ENCODE measurements at regions not wholly inside any gene's neighbourhood (a gene's known extent, or its start where the extent isn't known, plus 50 kb on each side); places are given as distances from the start of the nearest gene placed in this dataset.

- H3K36me3 Mint-ChIP-seq, result no peaks in the 10 kb centered on the region
- no peaks in the 10 kb centered on the region for H3K27me3 ChIP-seq (ENCODE audit: control insufficient read depth in 2 of 2, insufficient read depth in 2 of 2, low read length in 2 of 2)
- no peak overlapping the region for H3K4me3 Mint-ChIP-seq
- H3K27ac ChIP-seq (ENCODE audit: low read depth, low read length), result no peak overlapping the region
- no peaks in the 10 kb centered on the region for H3K36me3 ChIP-seq (ENCODE audit: control insufficient read depth in 2 of 3, insufficient read depth in 3 of 3, low read length in 3 of 3)
- H3K27me3 Mint-ChIP-seq, result peaks cover 0 to 21% (median 11%) of the 10 kb centered on the region in 5 donors
- H3K4me1 ChIP-seq (ENCODE audit: control insufficient read depth in 2 of 2, insufficient read depth in 2 of 2, low read length in 2 of 2), result no peaks in the 10 kb centered on the region
- CTCF ChIA-PET, result no interaction called here
- intact Hi-C loops (cut with micrococcal nuclease), result no loop called here
- H3K27ac Mint-ChIP-seq, result no peak overlapping the region
- DNase-seq (no peak), ATAC-seq (peak; percentile 69)
- no peak overlapping the region for H3K4me3 ChIP-seq (ENCODE audit: low read length)
- H3K4me1 Mint-ChIP-seq, result peaks cover 0 to 9% (median 0%) of the 10 kb centered on the region in 7 donors
- H3K9me3 ChIP-seq (ENCODE audit: control insufficient read depth in 2 of 3, low read length in 3 of 3), result no peaks in the 10 kb centered on the region
- POLR2A ChIA-PET, result no interaction called here
- peaks cover 0 to 10% (median 1%) of the 10 kb centered on the region in 11 donors for H3K9me3 Mint-ChIP-seq
Observed at GRCh38 chr13:47499358-47500150, 501.5 kb downstream of the SUCLA2 start.

- peaks cover 0 to 3% (median 0%) of the 10 kb centered on the region in 7 donors for H3K4me1 Mint-ChIP-seq
- Histone ChIP-seq H3K36me3 (ENCODE audit: control insufficient read depth in 2 of 3, insufficient read depth in 3 of 3, low read length in 3 of 3) (no peaks in the 10 kb centered on the region), H3K27ac (ENCODE audit: low read depth, low read length) (no peak overlapping the region), H3K4me3 (ENCODE audit: low read length) (no peak overlapping the region), H3K27me3 (ENCODE audit: control insufficient read depth in 2 of 2, insufficient read depth in 2 of 2, low read length in 2 of 2) (no peaks in the 10 kb centered on the region), H3K9me3 (ENCODE audit: control insufficient read depth in 2 of 3, low read length in 3 of 3) (no peaks in the 10 kb centered on the region), H3K4me1 (ENCODE audit: control insufficient read depth in 2 of 2, insufficient read depth in 2 of 2, low read length in 2 of 2) (no peaks in the 10 kb centered on the region)
- no peak for DNase-seq
- intact Hi-C loops (cut with micrococcal nuclease), result no loop called here
- ChIA-PET POLR2A (no interaction called here), CTCF (no interaction called here)
- H3K27ac Mint-ChIP-seq, result no peak overlapping the region
- peaks cover 0 to 5% (median 0%) of the 10 kb centered on the region in 5 donors for H3K27me3 Mint-ChIP-seq
- no peaks in the 10 kb centered on the region for H3K36me3 Mint-ChIP-seq
- no peak overlapping the region for H3K4me3 Mint-ChIP-seq
- no peak for ATAC-seq
- peaks cover 0 to 2% (median 0%) of the 10 kb centered on the region in 11 donors for H3K9me3 Mint-ChIP-seq
Observed at GRCh38 chr13:47484548-47484947, 516.5 kb downstream of the SUCLA2 start.

GRCh38 chr13:47481536-47481935, 519.5 kb downstream of the SUCLA2 start:
- DNase-seq (no peak), ATAC-seq (no peak)
- CTCF ChIA-PET, result no interaction called here
- no peaks in the 10 kb centered on the region for H3K27me3 ChIP-seq (ENCODE audit: control insufficient read depth in 2 of 2, insufficient read depth in 2 of 2, low read length in 2 of 2)
- Mint-ChIP-seq H3K27ac (no peak overlapping the region), H3K4me3 (no peak overlapping the region), H3K36me3 (no peaks in the 10 kb centered on the region), H3K27me3 (peaks cover 0 to 10% (median 3%) of the 10 kb centered on the region in 5 donors), H3K4me1 (peaks cover 0 to 3% (median 0%) of the 10 kb centered on the region in 7 donors), H3K9me3 (peaks cover 0 to 9% (median 5%) of the 10 kb centered on the region in 11 donors)
- no peaks in the 10 kb centered on the region for H3K4me1 ChIP-seq (ENCODE audit: control insufficient read depth in 2 of 2, insufficient read depth in 2 of 2, low read length in 2 of 2)
- POLR2A ChIA-PET, result no interaction called here
- H3K9me3 ChIP-seq (ENCODE audit: control insufficient read depth in 2 of 3, low read length in 3 of 3), result no peaks in the 10 kb centered on the region
- intact Hi-C loops (cut with micrococcal nuclease), result no loop called here
- H3K36me3 ChIP-seq (ENCODE audit: control insufficient read depth in 2 of 3, insufficient read depth in 3 of 3, low read length in 3 of 3), result no peaks in the 10 kb centered on the region
- no peak overlapping the region for H3K4me3 ChIP-seq (ENCODE audit: low read length)
- H3K27ac ChIP-seq (ENCODE audit: low read depth, low read length), result no peak overlapping the region

GRCh38 chr13:47480951-47481350, 520.1 kb downstream of the SUCLA2 start:
- H3K4me3 Mint-ChIP-seq, result no peak overlapping the region
- Histone ChIP-seq H3K4me1 (ENCODE audit: control insufficient read depth in 2 of 2, insufficient read depth in 2 of 2, low read length in 2 of 2) (no peaks in the 10 kb centered on the region), H3K36me3 (ENCODE audit: control insufficient read depth in 2 of 3, insufficient read depth in 3 of 3, low read length in 3 of 3) (no peaks in the 10 kb centered on the region), H3K27ac (ENCODE audit: low read depth, low read length) (no peak overlapping the region), H3K27me3 (ENCODE audit: control insufficient read depth in 2 of 2, insufficient read depth in 2 of 2, low read length in 2 of 2) (no peaks in the 10 kb centered on the region), H3K4me3 (ENCODE audit: low read length) (no peak overlapping the region), H3K9me3 (ENCODE audit: control insufficient read depth in 2 of 3, low read length in 3 of 3) (no peaks in the 10 kb centered on the region)
- peaks cover 0 to 9% (median 5%) of the 10 kb centered on the region in 11 donors for H3K9me3 Mint-ChIP-seq
- CTCF ChIA-PET, result no interaction called here
- H3K4me1 Mint-ChIP-seq, result peaks cover 0 to 3% (median 0%) of the 10 kb centered on the region in 7 donors
- no peak for DNase-seq
- no peaks in the 10 kb centered on the region for H3K36me3 Mint-ChIP-seq
- H3K27me3 Mint-ChIP-seq, result peaks cover 0 to 10% (median 3%) of the 10 kb centered on the region in 5 donors
- POLR2A ChIA-PET, result no interaction called here
- H3K27ac Mint-ChIP-seq, result no peak overlapping the region
- ATAC-seq, result peak; percentile 45
- intact Hi-C loops (cut with micrococcal nuclease), result no loop called here

- DNase-seq, result no peak
- Mint-ChIP-seq H3K27me3 (peaks cover 0 to 10% (median 3%) of the 10 kb centered on the region in 5 donors), H3K4me1 (peaks cover 0 to 3% (median 0%) of the 10 kb centered on the region in 7 donors), H3K9me3 (peaks cover 0 to 9% (median 5%) of the 10 kb centered on the region in 11 donors), H3K36me3 (no peaks in the 10 kb centered on the region), H3K27ac (no peak overlapping the region), H3K4me3 (no peak overlapping the region)
- H3K36me3 ChIP-seq (ENCODE audit: control insufficient read depth in 2 of 3, insufficient read depth in 3 of 3, low read length in 3 of 3), result no peaks in the 10 kb centered on the region
- H3K27me3 ChIP-seq (ENCODE audit: control insufficient read depth in 2 of 2, insufficient read depth in 2 of 2, low read length in 2 of 2), result no peaks in the 10 kb centered on the region
- CTCF ChIA-PET, result no interaction called here
- no peak for ATAC-seq
- intact Hi-C loops (cut with micrococcal nuclease), result no loop called here
- POLR2A ChIA-PET, result no interaction called here
- H3K4me3 ChIP-seq (ENCODE audit: low read length), result no peak overlapping the region
- H3K9me3 ChIP-seq (ENCODE audit: control insufficient read depth in 2 of 3, low read length in 3 of 3), result no peaks in the 10 kb centered on the region
- no peaks in the 10 kb centered on the region for H3K4me1 ChIP-seq (ENCODE audit: control insufficient read depth in 2 of 2, insufficient read depth in 2 of 2, low read length in 2 of 2)
- H3K27ac ChIP-seq (ENCODE audit: low read depth, low read length), result no peak overlapping the region
Observed at GRCh38 chr13:47480121-47480520, 521.0 kb downstream of the SUCLA2 start.

- Histone ChIP-seq H3K27ac (ENCODE audit: low read depth, low read length) (no peak overlapping the region), H3K4me3 (ENCODE audit: low read length) (no peak overlapping the region), H3K27me3 (ENCODE audit: control insufficient read depth in 2 of 2, insufficient read depth in 2 of 2, low read length in 2 of 2) (no peaks in the 10 kb centered on the region), H3K36me3 (ENCODE audit: control insufficient read depth in 2 of 3, insufficient read depth in 3 of 3, low read length in 3 of 3) (no peaks in the 10 kb centered on the region), H3K4me1 (ENCODE audit: control insufficient read depth in 2 of 2, insufficient read depth in 2 of 2, low read length in 2 of 2) (no peaks in the 10 kb centered on the region), H3K9me3 (ENCODE audit: control insufficient read depth in 2 of 3, low read length in 3 of 3) (no peaks in the 10 kb centered on the region)
- peaks cover 0 to 13% (median 5%) of the 10 kb centered on the region in 11 donors for H3K9me3 Mint-ChIP-seq
- DNase-seq (no peak), ATAC-seq (no peak)
- H3K36me3 Mint-ChIP-seq, result no peaks in the 10 kb centered on the region
- H3K4me3 Mint-ChIP-seq, result no peak overlapping the region
- H3K27me3 Mint-ChIP-seq, result peaks cover 0 to 10% (median 3%) of the 10 kb centered on the region in 5 donors
- H3K27ac Mint-ChIP-seq, result no peak overlapping the region
- ChIA-PET CTCF (no interaction called here), POLR2A (no interaction called here)
- intact Hi-C loops (cut with micrococcal nuclease), result no loop called here
- H3K4me1 Mint-ChIP-seq, result peaks cover 0 to 3% (median 0%) of the 10 kb centered on the region in 7 donors
Observed at GRCh38 chr13:47478985-47479384, 522.1 kb downstream of the SUCLA2 start.

GRCh38 chr13:47475441-47475948, 525.6 kb downstream of the SUCLA2 start:
- H3K36me3 ChIP-seq (ENCODE audit: control insufficient read depth in 2 of 3, insufficient read depth in 3 of 3, low read length in 3 of 3), result no peaks in the 10 kb centered on the region
- no peak overlapping the region for H3K27ac Mint-ChIP-seq
- no peaks in the 10 kb centered on the region for H3K4me1 ChIP-seq (ENCODE audit: control insufficient read depth in 2 of 2, insufficient read depth in 2 of 2, low read length in 2 of 2)
- ChIA-PET CTCF (no interaction called here), POLR2A (no interaction called here)
- no peak overlapping the region for H3K27ac ChIP-seq (ENCODE audit: low read depth, low read length)
- peaks cover 0 to 5% (median 3%) of the 10 kb centered on the region in 5 donors for H3K27me3 Mint-ChIP-seq
- ATAC-seq (no peak), DNase-seq (no peak)
- no peaks in the 10 kb centered on the region for H3K36me3 Mint-ChIP-seq
- H3K4me3 Mint-ChIP-seq, result no peak overlapping the region
- H3K4me3 ChIP-seq (ENCODE audit: low read length), result no peak overlapping the region
- H3K9me3 Mint-ChIP-seq, result peaks cover 0 to 13% (median 4%) of the 10 kb centered on the region in 11 donors
- peaks cover 0 to 3% (median 0%) of the 10 kb centered on the region in 7 donors for H3K4me1 Mint-ChIP-seq
- no peaks in the 10 kb centered on the region for H3K27me3 ChIP-seq (ENCODE audit: control insufficient read depth in 2 of 2, insufficient read depth in 2 of 2, low read length in 2 of 2)
- intact Hi-C loops (cut with micrococcal nuclease), result no loop called here
- no peaks in the 10 kb centered on the region for H3K9me3 ChIP-seq (ENCODE audit: control insufficient read depth in 2 of 3, low read length in 3 of 3)

All from naive thymus-derived CD4-positive, alpha-beta T cell (primary cell).